ENCODE measurements at regions not wholly inside any gene's neighbourhood (a gene's known extent, or its start where the extent isn't known, plus 50 kb on each side); places are given as distances from the start of the nearest gene placed in this dataset.

GRCh38 chr12:17665839-17666238 is 424.2 kb downstream of the RERGL start:
- TF ChIP-seq POLR2AphosphoS5 (IDR thresholded peaks at IDR 0.05; ENCODE audit: low read depth, low read length) (no peak), POLR2A (IDR thresholded peaks at IDR 0.05; ENCODE audit: low read depth, low read length) (no peak)

Data from GM12892 (cell line).